ENCODE measurements at regions not wholly inside any gene's neighbourhood (a gene's known extent, or its start where the extent isn't known, plus 50 kb on each side); places are given as distances from the start of the nearest gene placed in this dataset.

DNA sequence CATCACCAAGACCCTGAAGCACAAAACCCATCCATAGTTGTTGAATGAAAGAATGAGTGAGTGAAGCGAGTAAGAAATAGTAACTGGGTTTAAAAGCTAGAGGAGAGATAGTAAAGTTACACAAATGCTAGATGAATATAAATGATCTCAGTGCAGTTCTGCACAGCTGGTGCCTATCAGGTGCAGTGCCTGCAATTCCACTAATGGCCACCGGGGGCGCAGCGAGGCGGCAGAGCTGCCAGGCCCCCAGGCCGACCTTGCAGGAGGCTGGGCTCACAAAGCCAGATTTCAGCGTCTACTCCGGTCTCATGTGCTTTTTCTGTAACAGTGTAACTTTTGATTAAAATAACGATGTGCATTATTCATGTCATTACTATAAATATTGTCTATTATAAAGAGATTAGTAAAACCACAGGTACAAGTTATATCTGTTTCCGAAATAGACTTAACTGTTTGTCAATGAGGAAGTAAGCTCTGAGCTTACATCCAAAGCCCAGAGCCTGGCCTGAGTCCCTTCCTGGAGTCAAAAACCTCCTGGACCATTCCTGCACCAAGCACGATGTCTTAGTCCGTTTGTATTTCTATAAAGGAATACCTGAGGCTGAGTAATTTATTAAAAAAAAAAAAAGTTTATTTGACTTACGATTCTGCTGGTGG is 477.6 kb downstream of the NPHP4 start:
- H3K9me2 ChIP-seq (ENCODE audit: insufficient read depth, low read length) = no peaks in the 10 kb centered on the region
- H4K20me1 ChIP-seq (ENCODE audit: insufficient read depth) = no peaks in the 10 kb centered on the region
- no peak overlapping the region for H3K4me3 ChIP-seq (ENCODE audit: low read length)
- no peak overlapping the region for H3K27ac ChIP-seq (ENCODE audit: low read length)
- no peaks in the 10 kb centered on the region for H3K36me3 ChIP-seq (ENCODE audit: insufficient read depth, low read length)
- H3K27me3 ChIP-seq (ENCODE audit: insufficient read depth, low read depth, low read length) = no peaks in the 10 kb centered on the region
- H2AFZ ChIP-seq (ENCODE audit: low read depth, low read length) = no peak overlapping the region
- TF ChIP-seq, protein P1, sequence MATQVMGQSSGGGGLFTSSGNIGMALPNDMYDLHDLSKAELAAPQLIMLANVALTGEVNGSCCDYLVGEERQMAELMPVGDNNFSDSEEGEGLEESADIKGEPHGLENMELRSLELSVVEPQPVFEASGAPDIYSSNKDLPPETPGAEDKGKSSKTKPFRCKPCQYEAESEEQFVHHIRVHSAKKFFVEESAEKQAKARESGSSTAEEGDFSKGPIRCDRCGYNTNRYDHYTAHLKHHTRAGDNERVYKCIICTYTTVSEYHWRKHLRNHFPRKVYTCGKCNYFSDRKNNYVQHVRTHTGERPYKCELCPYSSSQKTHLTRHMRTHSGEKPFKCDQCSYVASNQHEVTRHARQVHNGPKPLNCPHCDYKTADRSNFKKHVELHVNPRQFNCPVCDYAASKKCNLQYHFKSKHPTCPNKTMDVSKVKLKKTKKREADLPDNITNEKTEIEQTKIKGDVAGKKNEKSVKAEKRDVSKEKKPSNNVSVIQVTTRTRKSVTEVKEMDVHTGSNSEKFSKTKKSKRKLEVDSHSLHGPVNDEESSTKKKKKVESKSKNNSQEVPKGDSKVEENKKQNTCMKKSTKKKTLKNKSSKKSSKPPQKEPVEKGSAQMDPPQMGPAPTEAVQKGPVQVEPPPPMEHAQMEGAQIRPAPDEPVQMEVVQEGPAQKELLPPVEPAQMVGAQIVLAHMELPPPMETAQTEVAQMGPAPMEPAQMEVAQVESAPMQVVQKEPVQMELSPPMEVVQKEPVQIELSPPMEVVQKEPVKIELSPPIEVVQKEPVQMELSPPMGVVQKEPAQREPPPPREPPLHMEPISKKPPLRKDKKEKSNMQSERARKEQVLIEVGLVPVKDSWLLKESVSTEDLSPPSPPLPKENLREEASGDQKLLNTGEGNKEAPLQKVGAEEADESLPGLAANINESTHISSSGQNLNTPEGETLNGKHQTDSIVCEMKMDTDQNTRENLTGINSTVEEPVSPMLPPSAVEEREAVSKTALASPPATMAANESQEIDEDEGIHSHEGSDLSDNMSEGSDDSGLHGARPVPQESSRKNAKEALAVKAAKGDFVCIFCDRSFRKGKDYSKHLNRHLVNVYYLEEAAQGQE (IDR thresholded peaks at IDR 0.05; ENCODE audit: borderline replicate concordance) = no peak
- TF ChIP-seq EP300 (conservative IDR thresholded peaks at IDR 0.05; ENCODE audit: poor library complexity, severe bottlenecking) = no peak
- peak; percentile 68 for TF ChIP-seq SMC3 (conservative IDR thresholded peaks at IDR 0.05; ENCODE audit: poor library complexity)
- TF ChIP-seq MXI1 (conservative IDR thresholded peaks at IDR 0.05; ENCODE audit: poor library complexity, severe bottlenecking) = no peak
- no peak for TF ChIP-seq TAF1 (IDR thresholded peaks at IDR 0.05; ENCODE audit: low read depth)
- peak; percentile 73 for TF ChIP-seq RAD21 (conservative IDR thresholded peaks at IDR 0.05)
- TF ChIP-seq, protein P2, sequence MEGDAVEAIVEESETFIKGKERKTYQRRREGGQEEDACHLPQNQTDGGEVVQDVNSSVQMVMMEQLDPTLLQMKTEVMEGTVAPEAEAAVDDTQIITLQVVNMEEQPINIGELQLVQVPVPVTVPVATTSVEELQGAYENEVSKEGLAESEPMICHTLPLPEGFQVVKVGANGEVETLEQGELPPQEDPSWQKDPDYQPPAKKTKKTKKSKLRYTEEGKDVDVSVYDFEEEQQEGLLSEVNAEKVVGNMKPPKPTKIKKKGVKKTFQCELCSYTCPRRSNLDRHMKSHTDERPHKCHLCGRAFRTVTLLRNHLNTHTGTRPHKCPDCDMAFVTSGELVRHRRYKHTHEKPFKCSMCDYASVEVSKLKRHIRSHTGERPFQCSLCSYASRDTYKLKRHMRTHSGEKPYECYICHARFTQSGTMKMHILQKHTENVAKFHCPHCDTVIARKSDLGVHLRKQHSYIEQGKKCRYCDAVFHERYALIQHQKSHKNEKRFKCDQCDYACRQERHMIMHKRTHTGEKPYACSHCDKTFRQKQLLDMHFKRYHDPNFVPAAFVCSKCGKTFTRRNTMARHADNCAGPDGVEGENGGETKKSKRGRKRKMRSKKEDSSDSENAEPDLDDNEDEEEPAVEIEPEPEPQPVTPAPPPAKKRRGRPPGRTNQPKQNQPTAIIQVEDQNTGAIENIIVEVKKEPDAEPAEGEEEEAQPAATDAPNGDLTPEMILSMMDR (IDR thresholded peaks at IDR 0.05; ENCODE audit: poor library complexity, severe bottlenecking) = peak; percentile 90
- no peak for TF ChIP-seq POLR2AphosphoS5 (IDR thresholded peaks at IDR 0.05)
- TF ChIP-seq EZH2 (IDR thresholded peaks at IDR 0.05; ENCODE audit: borderline replicate concordance, insufficient read depth, low read length, poor library complexity, severe bottlenecking) = no peak
- H3K4me2 ChIP-seq (ENCODE audit: low read length) = no peak overlapping the region
- H3K9me3 ChIP-seq (ENCODE audit: low read length) = no peaks in the 10 kb centered on the region
- H3F3A ChIP-seq (ENCODE audit: insufficient read depth, low read length, poor library complexity, severe bottlenecking) = no peaks in the 10 kb centered on the region
- no peak overlapping the region for H3K9ac ChIP-seq (ENCODE audit: low read length)
- H3K79me2 ChIP-seq (replicated peaks; ENCODE audit: insufficient read depth, low read length) = no peaks in the 10 kb centered on the region

- TF ChIP-seq, protein P2 (IDR thresholded peaks at IDR 0.05; ENCODE audit: poor library complexity, severe bottlenecking) = no peak
- no peak for TF ChIP-seq POLR2AphosphoS5 (IDR thresholded peaks at IDR 0.05)
- H3K36me3 ChIP-seq (ENCODE audit: insufficient read depth, low read length) = no peaks in the 10 kb centered on the region
- H3K79me2 ChIP-seq (replicated peaks; ENCODE audit: insufficient read depth, low read length) = no peaks in the 10 kb centered on the region
- H3F3A ChIP-seq (ENCODE audit: insufficient read depth, low read length, poor library complexity, severe bottlenecking) = no peaks in the 10 kb centered on the region
- H3K9ac ChIP-seq (ENCODE audit: low read length) = no peak overlapping the region
- no peak overlapping the region for H3K4me3 ChIP-seq (ENCODE audit: low read length)
- H3K9me3 ChIP-seq (ENCODE audit: low read length) = no peaks in the 10 kb centered on the region
- no peak overlapping the region for H3K27ac ChIP-seq (ENCODE audit: low read length)
- H4K20me1 ChIP-seq (ENCODE audit: insufficient read depth) = no peaks in the 10 kb centered on the region
- H3K4me2 ChIP-seq (ENCODE audit: low read length) = no peak overlapping the region
- no peaks in the 10 kb centered on the region for H3K9me2 ChIP-seq (ENCODE audit: insufficient read depth, low read length)
- H3K27me3 ChIP-seq (ENCODE audit: insufficient read depth, low read depth, low read length) = no peaks in the 10 kb centered on the region
- no peak overlapping the region for H2AFZ ChIP-seq (ENCODE audit: low read depth, low read length)
These were observed 478.2 kb downstream of the NPHP4 start for GRCh38 chr1:5513846-5514526.
